ENCODE measurements at regions not wholly inside any gene's neighbourhood (a gene's known extent, or its start where the extent isn't known, plus 50 kb on each side); places are given as distances from the start of the nearest gene placed in this dataset.
A peak's percentile ranks its signal among the peaks of the same experiment; 100 is the strongest.

DNA sequence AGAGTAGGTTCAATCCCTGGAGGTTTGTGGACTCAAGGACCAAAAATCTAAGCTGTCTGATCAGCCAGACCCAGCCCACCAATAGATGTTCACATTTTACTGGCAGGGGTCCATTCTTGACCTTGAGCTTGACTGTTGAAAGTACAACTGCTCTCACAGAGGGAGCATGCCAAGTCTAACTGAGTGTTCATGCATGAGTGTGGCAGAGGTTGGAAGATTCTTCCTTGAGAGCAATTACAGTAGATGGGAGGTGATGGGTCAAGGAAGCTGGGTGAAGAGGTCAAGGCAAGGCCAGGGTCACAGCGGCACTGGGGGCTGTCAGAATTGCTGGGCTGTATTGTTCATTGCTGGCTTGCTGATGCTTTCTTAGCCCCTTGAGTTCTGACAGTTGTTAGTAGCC is 202.8 kb upstream of the SVIL start:
- peak overlapping the region; percentile 66 for H3K27ac ChIP-seq (ENCODE audit: low read length)
- ATAC-seq (ENCODE audit: insufficient read depth, low read depth): no peak
- TF ChIP-seq EZH2 (IDR thresholded peaks at IDR 0.05; ENCODE audit: borderline replicate concordance, low read depth, low read length, severe bottlenecking): no peak
- TF ChIP-seq, protein P1, sequence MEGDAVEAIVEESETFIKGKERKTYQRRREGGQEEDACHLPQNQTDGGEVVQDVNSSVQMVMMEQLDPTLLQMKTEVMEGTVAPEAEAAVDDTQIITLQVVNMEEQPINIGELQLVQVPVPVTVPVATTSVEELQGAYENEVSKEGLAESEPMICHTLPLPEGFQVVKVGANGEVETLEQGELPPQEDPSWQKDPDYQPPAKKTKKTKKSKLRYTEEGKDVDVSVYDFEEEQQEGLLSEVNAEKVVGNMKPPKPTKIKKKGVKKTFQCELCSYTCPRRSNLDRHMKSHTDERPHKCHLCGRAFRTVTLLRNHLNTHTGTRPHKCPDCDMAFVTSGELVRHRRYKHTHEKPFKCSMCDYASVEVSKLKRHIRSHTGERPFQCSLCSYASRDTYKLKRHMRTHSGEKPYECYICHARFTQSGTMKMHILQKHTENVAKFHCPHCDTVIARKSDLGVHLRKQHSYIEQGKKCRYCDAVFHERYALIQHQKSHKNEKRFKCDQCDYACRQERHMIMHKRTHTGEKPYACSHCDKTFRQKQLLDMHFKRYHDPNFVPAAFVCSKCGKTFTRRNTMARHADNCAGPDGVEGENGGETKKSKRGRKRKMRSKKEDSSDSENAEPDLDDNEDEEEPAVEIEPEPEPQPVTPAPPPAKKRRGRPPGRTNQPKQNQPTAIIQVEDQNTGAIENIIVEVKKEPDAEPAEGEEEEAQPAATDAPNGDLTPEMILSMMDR (IDR thresholded peaks at IDR 0.05; ENCODE audit: borderline replicate concordance, extremely low read depth, low read length, poor library complexity, severe bottlenecking): no peak
- no peak overlapping the region for H3K4me3 ChIP-seq (ENCODE audit: low read depth in 1 of 2, low read length in 2 of 2)
- no peak overlapping the region for H2AFZ ChIP-seq (ENCODE audit: low read depth, low read length)
- DNase-seq: no peak
- H3K27me3 ChIP-seq (ENCODE audit: insufficient read depth, low read length, poor library complexity): no peaks in the 10 kb centered on the region
- no peaks in the 10 kb centered on the region for H3K36me3 ChIP-seq (ENCODE audit: insufficient read depth, low read length)
- no peak overlapping the region for H3K9ac ChIP-seq (ENCODE audit: low read depth, low read length)
- no peaks in the 10 kb centered on the region for H3K79me2 ChIP-seq (ENCODE audit: insufficient read depth, low read length)
- peaks cover 40% of the 10 kb centered on the region for H3K4me1 ChIP-seq (ENCODE audit: insufficient read depth, low read length)
- no peak overlapping the region for H3K4me2 ChIP-seq (ENCODE audit: insufficient read depth, low read length)
- H4K20me1 ChIP-seq (ENCODE audit: insufficient read depth, low read length): no peaks in the 10 kb centered on the region
- no peaks in the 10 kb centered on the region for H3K9me3 ChIP-seq (ENCODE audit: insufficient read depth, low read length, severe bottlenecking)

DNA sequence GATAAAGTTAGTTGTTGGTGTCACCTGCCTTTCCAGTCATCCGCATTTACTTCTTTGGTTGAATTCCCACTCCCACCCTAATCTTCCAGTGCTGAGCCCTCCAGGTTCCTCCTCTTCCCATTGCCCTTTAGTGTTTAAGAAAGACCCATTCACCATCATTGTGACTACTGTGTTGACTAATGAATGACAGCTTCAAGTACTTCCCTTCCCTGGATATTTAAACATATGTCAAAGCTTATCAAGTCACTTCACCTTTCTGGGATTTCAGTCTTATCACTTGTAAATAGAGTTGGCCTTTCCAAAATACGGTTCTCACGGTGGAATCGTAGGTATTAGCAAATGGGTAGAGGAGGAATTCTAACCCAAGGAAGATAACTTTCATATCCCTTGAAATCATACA is 201.6 kb upstream of the SVIL start:
- Histone ChIP-seq H3K4me2 (ENCODE audit: insufficient read depth, low read length) (no peak overlapping the region), H3K9ac (ENCODE audit: low read depth, low read length) (no peak overlapping the region), H4K20me1 (ENCODE audit: insufficient read depth, low read length) (no peaks in the 10 kb centered on the region), H3K36me3 (ENCODE audit: insufficient read depth, low read length) (no peaks in the 10 kb centered on the region), H3K27ac (ENCODE audit: low read length) (no peak overlapping the region), H2AFZ (ENCODE audit: low read depth, low read length) (no peak overlapping the region), H3K27me3 (ENCODE audit: insufficient read depth, low read length, poor library complexity) (no peaks in the 10 kb centered on the region), H3K79me2 (ENCODE audit: insufficient read depth, low read length) (no peaks in the 10 kb centered on the region), H3K4me3 (ENCODE audit: low read depth in 1 of 2, low read length in 2 of 2) (no peak overlapping the region), H3K9me3 (ENCODE audit: insufficient read depth, low read length, severe bottlenecking) (no peaks in the 10 kb centered on the region), H3K4me1 (ENCODE audit: insufficient read depth, low read length) (peaks cover 28% of the 10 kb centered on the region)
- ATAC-seq (ENCODE audit: insufficient read depth, low read depth) (no peak), DNase-seq (no peak)
- TF ChIP-seq, protein P1 (IDR thresholded peaks at IDR 0.05; ENCODE audit: borderline replicate concordance, extremely low read depth, low read length, poor library complexity, severe bottlenecking): no peak
- TF ChIP-seq EZH2 (IDR thresholded peaks at IDR 0.05; ENCODE audit: borderline replicate concordance, low read depth, low read length, severe bottlenecking): no peak

DNA sequence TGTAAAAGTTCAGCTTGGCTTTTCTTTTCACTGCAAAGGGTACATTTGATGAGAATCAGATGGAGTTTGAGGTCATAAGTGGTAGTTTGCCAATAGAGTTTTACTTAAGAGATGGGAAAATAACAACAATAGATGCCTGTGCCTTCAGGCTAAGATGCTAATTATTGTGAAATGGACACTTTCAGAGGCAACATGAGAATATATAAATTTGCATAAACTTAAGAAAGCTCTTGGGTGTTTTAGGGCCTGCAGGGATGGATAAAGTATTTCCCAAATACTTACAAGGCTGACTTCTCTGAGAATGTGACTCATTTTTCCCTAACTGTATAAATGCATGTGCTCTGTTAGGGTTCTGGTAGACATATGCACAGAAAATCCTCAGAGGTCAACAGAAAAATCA is 200.3 kb upstream of the SVIL start:
- H3K27me3 ChIP-seq (ENCODE audit: insufficient read depth, low read length, poor library complexity): no peaks in the 10 kb centered on the region
- no peaks in the 10 kb centered on the region for H3K36me3 ChIP-seq (ENCODE audit: insufficient read depth, low read length)
- no peak overlapping the region for H3K4me2 ChIP-seq (ENCODE audit: insufficient read depth, low read length)
- no peak overlapping the region for H3K9ac ChIP-seq (ENCODE audit: low read depth, low read length)
- peaks cover 5% of the 10 kb centered on the region for H3K9me3 ChIP-seq (ENCODE audit: insufficient read depth, low read length, severe bottlenecking)
- H3K79me2 ChIP-seq (ENCODE audit: insufficient read depth, low read length): no peaks in the 10 kb centered on the region
- TF ChIP-seq, protein P1 (IDR thresholded peaks at IDR 0.05; ENCODE audit: borderline replicate concordance, extremely low read depth, low read length, poor library complexity, severe bottlenecking): no peak
- no peak for TF ChIP-seq EZH2 (IDR thresholded peaks at IDR 0.05; ENCODE audit: borderline replicate concordance, low read depth, low read length, severe bottlenecking)
- no peak overlapping the region for H3K27ac ChIP-seq (ENCODE audit: low read length)
- no peak for DNase-seq
- ATAC-seq (ENCODE audit: insufficient read depth, low read depth): no peak
- H4K20me1 ChIP-seq (ENCODE audit: insufficient read depth, low read length): no peaks in the 10 kb centered on the region
- no peak overlapping the region for H2AFZ ChIP-seq (ENCODE audit: low read depth, low read length)
- H3K4me3 ChIP-seq (ENCODE audit: low read depth in 1 of 2, low read length in 2 of 2): no peak overlapping the region
- peaks cover 25% of the 10 kb centered on the region for H3K4me1 ChIP-seq (ENCODE audit: insufficient read depth, low read length)

All from DND-41 (cell line).